ENCODE measurements at regions not wholly inside any gene's neighbourhood (a gene's known extent, or its start where the extent isn't known, plus 50 kb on each side); places are given as distances from the start of the nearest gene placed in this dataset.

DNA sequence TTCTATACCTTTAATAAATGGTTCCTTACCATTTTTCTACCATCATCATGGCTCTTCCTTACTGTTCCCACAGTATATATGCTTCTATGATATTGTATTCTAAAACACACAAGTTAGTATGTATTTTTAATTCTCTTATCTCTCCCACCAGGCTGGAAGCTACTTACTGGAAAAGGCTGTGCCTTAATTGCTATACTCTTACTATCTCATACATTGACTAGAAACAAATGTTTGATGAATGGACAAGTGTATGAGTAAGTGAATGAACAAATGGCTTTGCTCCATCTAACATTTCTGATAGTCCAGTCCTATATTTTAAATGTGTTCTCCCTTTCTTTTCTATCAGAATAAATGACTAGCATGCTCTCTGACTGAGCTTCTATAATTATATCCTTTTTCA, 320.8 kb upstream of the RASGEF1B start:
- TF ChIP-seq, protein P1, sequence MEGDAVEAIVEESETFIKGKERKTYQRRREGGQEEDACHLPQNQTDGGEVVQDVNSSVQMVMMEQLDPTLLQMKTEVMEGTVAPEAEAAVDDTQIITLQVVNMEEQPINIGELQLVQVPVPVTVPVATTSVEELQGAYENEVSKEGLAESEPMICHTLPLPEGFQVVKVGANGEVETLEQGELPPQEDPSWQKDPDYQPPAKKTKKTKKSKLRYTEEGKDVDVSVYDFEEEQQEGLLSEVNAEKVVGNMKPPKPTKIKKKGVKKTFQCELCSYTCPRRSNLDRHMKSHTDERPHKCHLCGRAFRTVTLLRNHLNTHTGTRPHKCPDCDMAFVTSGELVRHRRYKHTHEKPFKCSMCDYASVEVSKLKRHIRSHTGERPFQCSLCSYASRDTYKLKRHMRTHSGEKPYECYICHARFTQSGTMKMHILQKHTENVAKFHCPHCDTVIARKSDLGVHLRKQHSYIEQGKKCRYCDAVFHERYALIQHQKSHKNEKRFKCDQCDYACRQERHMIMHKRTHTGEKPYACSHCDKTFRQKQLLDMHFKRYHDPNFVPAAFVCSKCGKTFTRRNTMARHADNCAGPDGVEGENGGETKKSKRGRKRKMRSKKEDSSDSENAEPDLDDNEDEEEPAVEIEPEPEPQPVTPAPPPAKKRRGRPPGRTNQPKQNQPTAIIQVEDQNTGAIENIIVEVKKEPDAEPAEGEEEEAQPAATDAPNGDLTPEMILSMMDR (IDR thresholded peaks at IDR 0.05; ENCODE audit: low read length), result no peak
- no peak for TF ChIP-seq EZH2 (IDR thresholded peaks at IDR 0.05; ENCODE audit: borderline replicate concordance, low read length)

All from OCI-LY1 (cell line).